HL-60/S4 treated with retinoic acid at 250 ng/mL for 4 days and 3 days (cell line): ENCODE measurements at regions not wholly inside any gene's neighbourhood (a gene's known extent, or its start where the extent isn't known, plus 50 kb on each side); places are given as distances from the start of the nearest gene placed in this dataset.

Experiments
- in situ Hi-C: fragments of 300-500 bp; cut with MboI; formaldehyde crosslinking; loops from 2 replicates; pipeline ENCODE4 v1.7.0; 2022; ENCODE audit warnings: low sequenced_read_pairs

DNA sequence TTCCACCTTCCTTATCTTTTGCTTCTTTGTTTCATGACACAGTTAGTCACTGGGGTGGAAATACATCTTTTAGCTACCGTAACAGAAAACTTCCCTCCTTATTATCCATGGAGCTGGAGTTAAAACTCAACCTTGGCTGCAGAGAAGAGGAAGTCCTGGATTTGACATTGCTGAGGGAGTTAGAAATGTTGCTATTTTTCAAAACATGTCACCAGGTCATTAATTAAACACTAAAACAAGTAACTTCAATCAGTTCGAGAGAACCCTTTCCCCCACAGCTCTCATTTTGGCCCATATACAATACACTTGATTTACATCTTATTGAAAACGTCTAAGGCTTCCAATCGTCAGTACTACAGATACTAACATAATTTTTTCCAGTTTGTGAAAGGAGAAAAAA lies 237.9 kb upstream of the CD180 start:
- in situ Hi-C loops = no loop called here

DNA sequence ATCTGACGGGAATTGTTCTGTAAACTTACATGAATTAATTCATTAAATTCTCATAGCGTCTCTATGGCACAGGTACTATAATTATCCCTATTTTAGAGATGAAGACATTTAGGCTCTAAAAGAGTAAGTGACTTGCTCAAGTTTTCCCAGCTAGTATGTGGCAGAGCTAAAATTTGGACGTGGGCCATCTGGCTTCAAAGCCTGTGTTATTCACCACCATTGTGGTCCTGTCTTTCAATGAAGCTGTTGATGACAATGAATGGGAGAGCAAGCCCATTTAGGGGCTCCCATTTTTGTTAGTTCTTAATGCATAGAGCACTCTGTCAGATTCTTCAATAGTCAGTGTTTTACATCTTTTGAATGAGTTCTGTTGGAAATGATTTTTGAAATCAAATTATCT lies 236.0 kb upstream of the CD180 start:
- in situ Hi-C loops = no loop called here

DNA sequence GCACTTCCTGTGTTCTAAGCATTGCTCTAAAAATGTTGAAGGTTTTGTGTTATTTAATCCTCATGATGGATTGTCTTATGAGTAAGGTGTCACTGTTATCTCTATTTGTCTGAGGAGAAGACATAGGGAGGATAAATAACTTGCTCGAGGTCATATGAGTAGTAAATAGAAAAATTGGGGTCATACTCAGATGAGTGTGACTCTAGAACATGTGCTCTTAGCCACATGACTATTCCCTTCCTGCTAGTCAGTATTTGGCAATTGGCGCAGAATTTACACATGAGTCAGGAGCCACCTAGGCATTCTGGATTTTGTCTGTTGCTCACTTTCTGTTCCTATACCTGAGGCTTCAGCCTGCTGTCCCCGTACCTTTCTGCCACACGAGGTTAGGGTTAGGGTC lies 234.6 kb upstream of the CD180 start:
- in situ Hi-C loops = no loop called here

DNA sequence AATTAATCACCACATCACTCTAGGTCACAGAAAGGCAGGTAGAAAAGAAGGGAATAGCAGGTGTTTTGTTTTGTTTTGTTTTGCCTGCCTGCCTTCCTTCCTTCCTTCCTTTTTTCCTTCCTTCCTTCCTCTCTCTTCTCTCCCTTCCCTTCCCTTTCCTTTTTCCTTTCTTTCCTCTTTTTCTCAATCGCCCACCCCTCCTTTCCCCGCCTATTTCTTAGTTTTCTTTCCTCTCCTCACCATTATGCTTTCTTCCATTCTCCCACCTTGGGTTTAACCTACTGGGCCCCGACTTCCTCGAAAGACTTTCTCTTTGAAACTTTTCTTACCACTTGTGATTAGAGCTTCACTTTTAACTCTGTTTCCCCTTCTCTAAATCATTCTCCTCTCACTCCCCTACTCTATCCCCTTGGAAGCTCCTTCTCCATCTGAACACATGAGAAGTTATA lies 231.3 kb upstream of the CD180 start:
- in situ Hi-C loops = no loop called here

DNA sequence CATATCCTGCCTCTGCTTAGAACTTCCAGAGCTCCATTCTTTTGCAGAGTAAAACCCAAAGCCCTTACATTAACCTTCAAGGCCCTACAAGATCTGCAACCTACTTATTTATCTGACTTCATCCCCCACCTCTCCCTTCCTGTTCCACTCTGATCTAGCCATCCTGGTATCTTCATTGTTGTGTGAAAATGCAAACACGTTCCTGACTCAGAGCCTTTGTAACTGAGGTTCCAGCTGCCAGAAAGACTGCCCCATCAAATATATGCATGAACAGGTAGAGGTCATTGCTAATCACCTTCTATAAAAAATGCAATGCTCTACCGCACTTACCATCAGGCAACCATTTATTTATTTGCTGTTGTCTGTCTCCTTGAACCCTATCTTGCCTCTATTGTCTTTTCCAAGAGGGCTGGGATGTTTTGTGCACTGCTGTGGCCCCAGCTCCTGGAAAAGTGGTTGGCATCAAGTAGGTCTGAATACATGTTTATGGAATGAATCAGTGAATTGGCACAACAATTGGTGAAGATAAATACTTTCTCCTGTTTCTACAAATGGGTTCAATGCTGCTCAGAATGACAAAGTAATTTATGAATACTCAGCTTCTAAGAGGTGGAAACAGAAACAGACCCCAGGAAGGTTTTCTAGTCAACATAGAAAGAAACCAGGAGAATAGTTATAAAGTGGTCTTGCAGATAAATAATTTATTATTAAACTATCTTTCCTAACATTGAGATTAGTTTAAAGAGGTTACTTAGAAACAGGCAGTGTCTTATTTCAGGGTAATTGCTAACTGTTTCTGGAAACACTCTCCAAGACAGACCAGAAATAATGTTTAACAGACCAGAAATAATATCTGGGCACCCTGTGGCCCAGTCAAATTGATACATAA lies 230.6 kb upstream of the CD180 start:
- in situ Hi-C loops = no loop called here

DNA sequence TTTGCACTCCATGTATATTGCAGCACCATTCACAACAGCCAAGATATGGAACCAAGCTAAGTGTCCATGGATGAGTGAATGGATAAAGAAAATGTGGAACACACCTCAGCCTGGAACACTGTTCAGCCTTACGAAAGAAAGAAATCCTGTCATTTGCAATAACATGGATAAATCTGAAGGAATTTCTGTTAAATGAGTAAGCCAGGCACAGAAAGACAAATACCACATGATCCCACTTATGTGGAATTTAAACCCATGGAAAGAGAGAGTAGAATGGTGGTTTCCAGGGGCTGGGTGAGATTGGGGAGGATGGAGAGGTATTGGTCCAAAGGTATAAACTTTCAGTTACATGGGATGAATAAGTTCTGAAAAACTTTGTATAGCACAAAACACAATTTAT lies 228.9 kb upstream of the CD180 start:
- in situ Hi-C loops = no loop called here

DNA sequence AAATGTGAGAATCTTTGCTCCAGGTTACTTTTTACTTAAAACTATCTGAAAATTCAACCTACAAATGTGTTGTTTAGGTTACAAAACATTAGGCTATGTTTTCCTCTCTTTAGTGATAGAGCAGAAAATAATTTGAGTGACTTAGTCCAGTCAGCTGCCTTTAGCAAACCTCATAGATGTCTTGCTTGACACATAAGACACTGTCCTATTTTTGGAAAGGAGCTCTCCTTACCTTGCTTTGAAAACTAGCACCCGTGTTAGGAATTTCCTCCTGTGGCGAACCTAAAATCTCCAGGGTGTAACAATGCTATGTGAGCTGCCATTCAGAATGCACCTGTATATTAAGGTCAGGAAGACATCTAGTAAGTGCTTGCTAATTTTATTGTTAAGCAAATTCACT lies 221.2 kb upstream of the CD180 start:
- in situ Hi-C loops = no loop called here

DNA sequence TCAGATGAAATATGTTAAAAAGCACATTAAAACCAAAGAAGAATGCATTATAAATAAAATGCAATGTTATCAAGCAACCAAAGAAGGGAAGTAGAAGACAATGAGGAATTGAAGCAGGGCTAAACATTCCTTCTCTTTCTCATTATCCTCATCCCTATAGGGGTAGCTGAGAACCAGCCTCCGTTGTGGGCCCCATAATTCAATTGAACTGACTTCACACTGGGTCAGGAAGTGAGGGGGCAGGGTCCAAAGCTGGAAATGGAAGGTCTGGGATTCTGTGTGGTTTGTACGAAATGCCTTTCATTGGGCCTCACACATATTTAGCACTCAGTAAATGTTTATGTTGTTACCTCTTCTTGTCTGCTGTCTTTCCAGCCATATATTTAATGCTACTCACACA lies 220.4 kb upstream of the CD180 start:
- in situ Hi-C loops = no loop called here

DNA sequence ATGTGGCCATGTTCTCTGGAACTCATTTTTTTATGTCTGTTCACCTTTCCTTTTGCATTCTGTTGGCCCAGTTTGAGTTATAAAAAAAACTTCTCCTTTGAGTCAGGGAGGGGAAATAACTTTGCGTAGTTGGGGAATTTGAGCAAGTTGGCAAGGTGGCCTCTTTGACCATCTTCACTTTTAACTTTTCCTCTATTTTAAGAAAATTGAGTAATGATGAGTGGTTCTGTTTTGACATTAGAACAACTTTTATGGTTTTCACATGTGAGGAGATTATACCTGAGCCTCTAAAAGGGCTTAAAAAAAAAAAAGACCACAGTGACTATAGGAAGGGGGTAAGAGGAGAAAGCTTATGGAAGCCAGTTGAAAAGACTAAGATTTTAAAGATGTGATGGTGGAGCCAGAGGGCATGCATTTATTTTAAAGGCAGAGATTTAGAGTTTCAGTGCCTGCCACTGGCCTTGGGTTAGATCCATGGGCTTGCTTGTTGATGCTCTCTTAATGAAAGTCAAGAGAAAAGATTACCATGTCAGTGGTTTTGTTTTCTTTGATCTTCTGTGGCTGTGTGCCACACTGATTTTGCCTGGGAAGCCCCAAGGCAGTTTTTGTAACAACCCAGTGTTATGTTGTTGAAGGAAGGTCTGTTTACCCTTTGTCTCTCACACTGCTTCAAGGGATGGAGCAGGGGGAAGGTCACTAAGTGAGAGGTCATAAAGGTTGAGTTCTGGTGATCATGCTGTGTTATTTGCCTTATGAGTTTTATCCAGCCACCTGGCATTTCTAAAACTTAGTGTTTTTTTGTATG lies 219.7 kb upstream of the CD180 start:
- in situ Hi-C loops = no loop called here

DNA sequence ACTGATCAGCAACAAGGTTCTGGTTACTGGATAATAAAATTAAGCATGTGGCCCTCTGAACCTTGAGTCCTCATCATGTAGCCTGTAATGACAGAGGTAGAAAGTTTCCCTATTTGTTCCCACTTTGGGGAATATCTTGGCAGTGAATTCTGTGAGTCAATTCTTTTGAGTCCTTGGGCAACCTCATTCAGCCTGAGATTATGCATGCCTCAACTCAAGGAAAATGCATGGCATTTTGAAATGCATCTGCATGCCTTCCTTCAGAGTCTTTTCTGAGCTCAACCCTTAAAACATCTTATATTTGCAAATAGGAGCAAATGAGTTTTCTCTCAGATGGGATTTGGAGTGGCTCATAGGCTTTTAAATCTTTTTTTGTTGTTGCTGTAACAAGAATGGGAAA lies 218.1 kb upstream of the CD180 start:
- in situ Hi-C loops = no loop called here

DNA sequence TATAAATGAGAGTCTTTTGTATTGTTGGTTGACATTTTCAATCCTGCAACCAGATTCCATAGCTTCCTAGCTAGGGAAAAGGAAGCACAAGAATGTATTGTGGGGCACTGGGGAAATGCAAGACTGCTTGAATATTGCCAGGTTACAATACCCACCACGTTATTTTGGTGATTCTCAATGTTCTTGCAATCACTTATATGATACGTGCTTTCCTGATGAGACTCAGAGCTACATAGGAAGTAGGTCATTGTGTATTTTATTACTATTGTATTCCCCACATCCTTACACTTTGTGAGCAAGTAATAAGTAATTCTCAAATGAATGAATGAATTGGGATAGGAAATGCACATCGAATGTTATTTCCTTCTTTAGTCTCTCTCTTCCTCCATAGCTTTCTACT lies 217.1 kb upstream of the CD180 start:
- in situ Hi-C loops = no loop called here

DNA sequence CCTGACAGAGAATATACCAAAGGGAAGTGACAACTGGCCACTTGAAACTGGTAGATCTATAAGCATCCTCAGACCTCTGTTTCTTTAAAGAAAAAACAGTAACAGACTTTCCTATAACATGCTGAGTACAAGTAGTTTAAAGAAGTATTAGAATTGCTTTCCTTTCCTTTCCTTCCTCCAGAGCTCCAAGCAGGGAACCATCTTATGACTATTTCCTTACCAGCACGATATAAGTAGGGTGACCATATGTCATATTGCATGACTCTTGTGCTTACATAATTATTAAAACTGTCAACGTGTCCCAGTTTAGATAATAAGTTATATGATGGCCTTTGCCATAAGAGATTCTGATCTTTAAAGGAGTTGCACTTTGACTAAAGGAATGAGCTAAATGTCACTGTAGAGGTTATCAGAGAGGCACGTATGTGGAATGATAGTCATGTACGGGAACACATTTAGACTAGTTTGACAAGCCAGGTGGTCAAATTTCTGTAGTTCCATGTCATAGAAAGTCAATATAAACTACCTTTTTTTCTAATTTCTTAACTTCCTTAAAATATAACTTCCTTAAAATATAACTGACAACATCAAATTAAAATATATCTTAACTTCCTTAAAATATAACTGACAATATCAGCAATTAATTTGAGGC lies 212.7 kb upstream of the CD180 start:
- in situ Hi-C loops = no loop called here

DNA sequence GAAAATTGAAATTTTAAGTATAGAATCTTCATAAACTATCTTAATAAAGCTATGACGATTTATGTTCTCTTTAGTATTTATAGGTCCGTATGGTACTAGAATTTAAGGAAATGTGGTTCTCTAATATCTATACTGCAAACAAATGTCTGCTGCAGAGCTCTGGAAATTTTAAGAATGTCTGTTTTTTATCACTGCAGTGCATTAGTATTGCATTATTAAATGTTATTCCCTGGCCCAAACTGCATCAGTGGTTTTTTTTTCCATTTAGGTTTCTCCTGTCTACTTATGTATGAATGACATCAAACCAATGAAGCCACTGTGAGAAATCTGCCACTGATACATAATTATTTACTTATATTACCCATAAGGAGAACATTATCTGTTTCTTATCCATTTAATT lies 211.4 kb upstream of the CD180 start:
- in situ Hi-C loops = no loop called here

DNA sequence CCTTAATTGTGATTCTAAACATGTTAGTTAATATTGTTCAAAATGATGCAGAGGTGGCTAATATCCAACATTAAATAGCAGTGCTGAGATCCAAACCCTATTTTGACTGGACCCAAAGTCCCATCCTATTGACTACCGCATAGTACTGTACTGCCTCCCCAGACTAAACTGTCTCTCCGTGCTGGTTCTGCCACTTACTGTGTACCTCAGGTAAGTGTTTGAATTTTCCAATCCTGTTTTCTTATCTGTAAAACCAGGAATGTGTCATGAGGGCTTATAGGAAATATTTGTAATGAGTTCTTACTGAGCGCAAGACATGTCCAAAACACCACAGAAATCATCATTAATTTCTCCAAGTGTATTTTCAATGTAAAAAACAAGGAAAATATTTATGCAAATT lies 209.2 kb upstream of the CD180 start:
- in situ Hi-C loops = no loop called here

DNA sequence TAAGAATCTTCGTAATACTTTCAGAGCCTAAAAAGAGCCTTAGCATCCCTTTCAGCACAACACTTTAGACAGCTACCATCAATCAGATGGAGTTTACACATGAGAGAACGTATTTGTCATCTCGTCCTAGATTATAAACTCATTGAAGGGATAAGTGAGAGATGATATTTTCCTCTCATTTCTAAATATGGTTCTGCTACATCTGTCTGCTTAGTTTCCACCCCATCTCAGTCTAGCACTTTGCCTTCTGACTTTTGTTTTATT lies 208.4 kb upstream of the CD180 start:
- in situ Hi-C loops = no loop called here

DNA sequence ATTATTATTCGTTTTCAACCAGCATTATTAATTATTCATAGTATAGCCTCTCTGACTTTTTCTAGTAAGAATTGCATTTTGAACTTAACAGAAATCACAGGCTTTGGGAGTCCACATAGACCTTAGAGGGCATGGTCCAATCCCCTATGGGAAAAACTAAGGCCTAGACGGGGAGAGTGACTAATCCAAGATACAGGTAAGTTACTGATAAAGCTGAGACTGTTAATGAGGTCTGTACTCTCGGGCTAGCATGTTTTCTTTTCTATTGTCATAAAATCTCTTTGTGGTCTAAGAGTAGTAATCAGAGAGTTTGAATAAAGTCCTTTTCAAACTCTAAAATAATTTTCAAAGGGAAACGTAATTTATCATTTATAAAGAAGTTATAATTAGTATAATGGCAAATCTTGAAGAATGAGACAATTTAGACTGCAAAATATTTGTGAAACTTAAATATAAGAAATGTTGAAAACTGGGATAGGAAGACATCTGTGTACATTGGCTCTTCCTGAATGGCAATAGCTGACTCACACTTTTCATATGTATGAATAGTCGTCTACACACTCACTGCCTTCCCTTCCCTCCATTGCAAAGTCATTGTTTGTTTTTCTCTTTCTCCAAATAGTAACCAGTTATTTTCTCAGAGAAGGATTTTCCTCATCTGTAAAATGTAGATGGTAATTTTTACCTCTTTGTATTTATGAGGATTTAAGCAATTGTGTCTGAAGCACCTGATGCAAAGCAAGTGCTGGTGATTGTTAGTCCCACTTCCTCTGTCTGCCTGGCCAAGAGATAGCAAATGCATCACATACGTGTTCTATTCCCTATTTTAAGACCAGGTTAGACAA lies 207.9 kb upstream of the CD180 start:
- in situ Hi-C loops = no loop called here

DNA sequence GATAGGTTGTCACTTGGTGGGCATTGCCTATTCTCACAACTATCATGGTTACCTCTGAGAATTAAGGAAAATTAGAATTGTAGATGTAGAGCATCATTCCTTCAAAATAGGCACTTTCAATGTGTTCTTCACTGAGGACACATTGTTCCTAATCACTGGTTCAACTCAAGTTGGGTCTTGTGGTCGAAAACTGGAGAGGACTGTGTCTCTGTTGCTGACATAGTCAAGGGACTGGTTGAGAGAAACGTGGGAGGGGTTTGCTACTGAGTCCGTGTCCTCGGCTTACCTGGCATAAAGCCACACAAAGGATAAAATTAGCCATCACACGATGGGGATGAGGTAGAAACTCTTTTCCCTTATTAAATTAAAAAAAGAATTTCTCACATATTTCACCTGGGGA lies 205.9 kb upstream of the CD180 start:
- in situ Hi-C loops = no loop called here

DNA sequence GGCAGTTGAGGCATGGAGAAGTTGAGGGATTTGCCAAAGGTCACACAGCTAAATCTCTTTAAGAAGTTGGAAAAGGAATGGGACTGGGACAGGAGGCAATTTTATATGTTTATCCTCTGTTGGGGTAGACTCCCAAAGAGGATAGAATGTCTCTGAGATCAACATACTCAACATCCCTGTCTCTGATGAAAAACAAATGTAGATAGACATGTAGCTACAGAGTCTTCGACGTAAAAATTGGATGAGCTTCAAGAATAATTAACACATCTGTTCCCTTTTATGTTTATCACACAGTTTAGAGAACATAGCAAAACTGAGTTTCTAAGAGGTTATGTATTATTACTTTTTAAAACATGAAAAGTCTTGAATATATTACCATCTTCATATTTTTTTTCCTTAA lies 204.6 kb upstream of the CD180 start:
- in situ Hi-C loops = no loop called here

DNA sequence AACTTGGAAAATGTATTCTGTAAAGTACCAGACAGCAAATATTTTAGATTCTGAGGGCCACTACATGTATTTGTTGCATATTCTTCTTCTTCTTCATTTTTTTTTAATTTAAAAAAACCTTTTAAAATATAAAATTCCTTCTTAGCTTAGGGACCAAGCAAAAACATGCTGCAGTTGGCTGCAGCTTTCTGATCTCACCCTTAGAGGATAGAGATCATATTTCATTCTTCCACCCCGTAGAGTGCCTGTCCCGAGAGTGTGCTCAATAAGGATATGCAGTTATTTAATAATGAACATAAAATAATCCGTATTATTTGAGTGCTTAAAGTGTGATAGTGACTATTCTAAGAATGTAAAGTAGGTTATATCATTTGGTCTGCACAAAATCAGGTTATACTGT lies 204.2 kb upstream of the CD180 start:
- in situ Hi-C loops = no loop called here

DNA sequence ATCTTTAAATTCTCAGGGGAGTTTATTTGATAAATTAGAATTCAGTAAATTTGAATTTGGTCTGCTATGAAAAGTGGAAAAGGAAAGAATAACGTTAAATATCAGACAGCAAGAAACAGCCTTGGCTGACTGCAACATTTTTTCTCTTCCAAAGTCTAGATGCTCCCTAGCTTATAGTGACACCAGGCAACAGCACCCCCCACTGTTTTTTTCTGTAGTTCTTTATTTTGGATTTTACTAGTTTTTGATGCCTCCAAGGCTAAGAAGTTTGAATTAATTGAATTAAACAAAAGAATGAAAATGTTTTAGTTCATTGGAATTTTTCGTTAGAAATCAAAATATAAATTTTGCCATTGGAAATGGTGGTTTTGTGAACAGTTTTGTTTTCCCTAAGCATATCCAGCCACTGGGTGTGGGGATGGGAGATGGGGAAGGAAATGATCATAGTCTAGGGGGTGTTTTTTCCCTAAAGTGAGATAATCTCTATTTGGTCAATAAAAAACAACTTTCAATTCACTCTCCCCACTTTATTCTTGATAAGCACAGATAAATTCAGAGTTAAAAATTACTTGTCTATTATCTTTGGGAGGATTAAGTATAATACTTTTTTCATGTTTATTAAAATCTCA lies 199.3 kb upstream of the CD180 start:
- in situ Hi-C loops = no loop called here

DNA sequence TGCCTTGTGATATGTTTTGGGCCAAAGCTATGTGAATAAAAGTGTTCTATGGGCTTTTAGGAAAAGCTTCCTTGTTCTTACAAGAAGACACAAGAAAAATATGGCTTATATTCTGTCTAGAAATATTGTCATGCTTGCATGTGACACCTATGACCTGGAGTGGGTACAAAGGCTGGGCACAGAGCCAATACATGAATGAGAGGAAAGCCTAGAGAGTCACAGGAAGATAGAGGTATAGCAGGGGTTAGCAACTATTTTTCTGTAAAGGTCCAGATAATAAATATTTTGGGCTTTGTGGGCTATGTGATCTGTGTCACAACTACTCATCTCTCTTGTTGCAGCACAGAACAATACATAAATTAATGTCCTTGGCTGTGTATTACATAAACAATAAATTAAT lies 196.6 kb upstream of the CD180 start:
- in situ Hi-C loops = no loop called here
